ENCODE measurements at regions not wholly inside any gene's neighbourhood (a gene's known extent, or its start where the extent isn't known, plus 50 kb on each side); places are given as distances from the start of the nearest gene placed in this dataset.

DNA sequence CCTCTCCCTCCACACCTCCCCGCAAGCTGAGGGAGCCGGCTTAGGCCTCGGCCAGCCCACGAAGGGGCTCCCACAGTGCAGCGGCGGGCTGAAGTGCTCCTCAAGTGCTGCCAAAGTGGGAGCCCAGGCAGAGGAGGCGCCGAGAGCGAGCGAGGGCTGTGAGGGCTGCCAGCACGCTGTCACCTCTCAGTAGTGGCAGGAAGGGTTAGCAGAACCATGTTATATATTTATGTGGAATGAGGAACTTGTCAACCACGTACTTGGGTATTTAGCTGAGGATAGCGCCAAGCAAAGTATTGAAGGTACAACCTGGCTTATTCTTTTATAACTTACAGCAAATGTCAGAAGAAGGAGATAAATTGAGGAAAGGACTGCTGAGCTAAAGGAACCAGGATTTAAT, 144.1 kb upstream of the MGAT5 start:
- Histone ChIP-seq H3K4me1 (ENCODE audit: control insufficient read depth, insufficient read depth, low read length) (peaks cover 2% of the 10 kb centered on the region; the same call in 1 of the 2 replicates), H3K18ac (ENCODE audit: low read depth, low read length) (no peak overlapping the region), H3K14ac (replicated peaks; ENCODE audit: low read depth, low read length) (no peak overlapping the region), H3K36me3 (ENCODE audit: control insufficient read depth, insufficient read depth, low read length) (no peaks in the 10 kb centered on the region), H3K4ac (ENCODE audit: low read depth, low read length) (no peak overlapping the region), H3K23ac (ENCODE audit: low read depth, low read length) (no peak overlapping the region), H3K27me3 (ENCODE audit: control insufficient read depth, insufficient read depth, low read length) (no peaks in the 10 kb centered on the region), H2BK120ac (ENCODE audit: low read depth, low read length) (no peak overlapping the region), H3K56ac (ENCODE audit: extremely low read depth, insufficient read depth, low read length) (no peak overlapping the region), H4K20me1 (ENCODE audit: insufficient read depth, low read length) (no peaks in the 10 kb centered on the region), H3K27ac (ENCODE audit: insufficient read depth, low read length) (no peak overlapping the region), H2AK5ac (ENCODE audit: low read depth, low read length) (no peak overlapping the region), H4K91ac (ENCODE audit: insufficient read depth, low read depth, low read length) (no peak overlapping the region), H2BK20ac (ENCODE audit: low read depth, low read length) (no peak overlapping the region), H2AFZ (replicated peaks; ENCODE audit: low read length, poor library complexity) (no peak overlapping the region), H4K8ac (ENCODE audit: low read depth in 2 of 2, low read length in 2 of 2) (no peak overlapping the region), H2AK9ac (replicated peaks; ENCODE audit: low read depth, low read length, poor library complexity) (no peak overlapping the region), H2BK5ac (ENCODE audit: low read depth, low read length, poor library complexity, severe bottlenecking) (no peak overlapping the region), H3K4me2 (ENCODE audit: low read depth, low read length) (no peak overlapping the region), H3K9ac (ENCODE audit: low read depth, low read length) (no peak overlapping the region), H3K79me1 (ENCODE audit: low read depth in 1 of 2, low read length in 2 of 2) (no peaks in the 10 kb centered on the region), H3K4me3 (ENCODE audit: insufficient read depth, low read depth, low read length) (no peak overlapping the region), H2BK15ac (ENCODE audit: low read depth, low read length) (no peak overlapping the region), H3K9me1 (ENCODE audit: insufficient read depth, low read length) (no peaks in the 10 kb centered on the region), H3K9me3 (ENCODE audit: control insufficient read depth, insufficient read depth, low read length) (peaks cover 9% of the 10 kb centered on the region), H4K5ac (ENCODE audit: low read depth, low read length) (no peak overlapping the region)
- TF ChIP-seq CEBPB (IDR thresholded peaks at IDR 0.05; ENCODE audit: low read depth, low read length) = no peak
- TF ChIP-seq NFE2L2 (IDR thresholded peaks at IDR 0.05; ENCODE audit: low read depth, low read length) = no peak
- TF ChIP-seq RFX5 (IDR thresholded peaks at IDR 0.05; ENCODE audit: low read depth, low read length) = no peak
- TF ChIP-seq, protein P1, sequence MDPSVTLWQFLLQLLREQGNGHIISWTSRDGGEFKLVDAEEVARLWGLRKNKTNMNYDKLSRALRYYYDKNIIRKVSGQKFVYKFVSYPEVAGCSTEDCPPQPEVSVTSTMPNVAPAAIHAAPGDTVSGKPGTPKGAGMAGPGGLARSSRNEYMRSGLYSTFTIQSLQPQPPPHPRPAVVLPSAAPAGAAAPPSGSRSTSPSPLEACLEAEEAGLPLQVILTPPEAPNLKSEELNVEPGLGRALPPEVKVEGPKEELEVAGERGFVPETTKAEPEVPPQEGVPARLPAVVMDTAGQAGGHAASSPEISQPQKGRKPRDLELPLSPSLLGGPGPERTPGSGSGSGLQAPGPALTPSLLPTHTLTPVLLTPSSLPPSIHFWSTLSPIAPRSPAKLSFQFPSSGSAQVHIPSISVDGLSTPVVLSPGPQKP (IDR thresholded peaks at IDR 0.05; ENCODE audit: borderline replicate concordance, low read depth, low read length) = no peak
- TF ChIP-seq POLR2A (IDR thresholded peaks at IDR 0.05; ENCODE audit: low read depth, low read length) = no peak
- TF ChIP-seq MXI1 (IDR thresholded peaks at IDR 0.05; ENCODE audit: borderline replicate concordance, low read depth, low read length) = no peak
- ATAC-seq (ENCODE audit: low read depth) = no peak
- in situ Hi-C loops (cut with MboI; ENCODE audit: low sequenced_read_pairs) = loop anchor here (10.0 kb wide), 2 partner anchors 215 to 805 kb away; partner anchors contain the start of gene CCNT2
- 87% methylated on average over 3 of the region's 13 CpGs; no CpG with 5 or more reads in 1 of the 2 experiments for WGBS, 2 experiments (ENCODE audit: extremely low coverage in 2 of 2, insufficient read length in 1 of 2)
- DNase-seq = no peak
- CTCF ChIA-PET = interaction anchor here (0.6 kb wide), 3 partner anchors 9 to 183 kb away, joined by 3 to 7 read pairs (median 6); no protein-coding TSS in a partner anchor
- POLR2A ChIA-PET (ENCODE audit: unreplicated experiment) = no interaction called here
- intact Hi-C loops (cut with micrococcal nuclease) = no loop called here
- BruUV-seq (replicated peaks) = no TSS peak
- dilution Hi-C loops (cut with HindIII; ENCODE audit: low sequenced_read_pairs, unreplicated experiment) = no loop called here
